HT1080 (cell line): ENCODE measurements at regions not wholly inside any gene's neighbourhood (a gene's known extent, or its start where the extent isn't known, plus 50 kb on each side); places are given as distances from the start of the nearest gene placed in this dataset.
"Not testable (repeated sequence)": the region's sequence is repeated elsewhere in the genome, so short reads cannot be mapped to it uniquely, and the experiment has no call there.

ENCODE experiments used
- DNase-seq: peaks from one replicate; pipeline ENCODE4 v3.0.0-alpha.2; 2015; ENCODE audit warnings: low read depth

- DNase-seq: no peak
These were observed 255.1 kb downstream of the MAP2K6 start for GRCh38 chr17:69669441-69670178.

- peak; percentile 21 for DNase-seq
These were observed 258.4 kb downstream of the MAP2K6 start for GRCh38 chr17:69672924-69673323.

GRCh38 chr17:69677130-69677529 is 262.6 kb downstream of the MAP2K6 start:
- DNase-seq: peak; percentile 62

- DNase-seq: no peak
These were observed 263.7 kb downstream of the MAP2K6 start for GRCh38 chr17:69678206-69678605.

- no peak for DNase-seq
These were observed 265.3 kb downstream of the MAP2K6 start for GRCh38 chr17:69679829-69680228.

- DNase-seq: no peak
These were observed 269.8 kb downstream of the MAP2K6 start for GRCh38 chr17:69684251-69684650.

GRCh38 chr17:69685150-69685549 is 270.7 kb downstream of the MAP2K6 start:
- not testable (repeated sequence) for DNase-seq

GRCh38 chr17:69690531-69690930 is 276.0 kb downstream of the MAP2K6 start:
- DNase-seq: no peak

GRCh38 chr17:69692171-69692570 is 277.7 kb downstream of the MAP2K6 start:
- DNase-seq: no peak

GRCh38 chr17:69695646-69696045 is 281.1 kb downstream of the MAP2K6 start:
- DNase-seq: no peak

GRCh38 chr17:69696650-69697049 is 282.2 kb downstream of the MAP2K6 start:
- DNase-seq: no peak

- not testable (repeated sequence) for DNase-seq
These were observed 283.9 kb downstream of the MAP2K6 start for GRCh38 chr17:69698352-69698751.

GRCh38 chr17:69702078-69702477 is 287.6 kb downstream of the MAP2K6 start:
- no peak for DNase-seq

GRCh38 chr17:69703751-69704150 is 289.3 kb downstream of the MAP2K6 start:
- DNase-seq: no peak

- DNase-seq: no peak
These were observed 290.4 kb downstream of the MAP2K6 start for GRCh38 chr17:69704935-69705334.

- no peak for DNase-seq
These were observed 291.6 kb downstream of the MAP2K6 start for GRCh38 chr17:69706127-69706526.

GRCh38 chr17:69709441-69709840 is 294.9 kb downstream of the MAP2K6 start:
- DNase-seq: no peak

- DNase-seq: no peak
These were observed 296.4 kb downstream of the MAP2K6 start for GRCh38 chr17:69710926-69711325.

GRCh38 chr17:69711541-69711940 is 297.0 kb downstream of the MAP2K6 start:
- DNase-seq: no peak

GRCh38 chr17:69712801-69713311 is 298.4 kb downstream of the MAP2K6 start:
- no peak for DNase-seq

- no peak for DNase-seq
These were observed 299.3 kb downstream of the MAP2K6 start for GRCh38 chr17:69713815-69714214.

GRCh38 chr17:69714669-69715068 is 300.2 kb downstream of the MAP2K6 start:
- no peak for DNase-seq

- no peak for DNase-seq
These were observed 301.2 kb downstream of the MAP2K6 start for GRCh38 chr17:69715656-69716055.
